Activated CD4-positive, alpha-beta T cell treated with anti-CD3 and anti-CD28 coated beads, Interleukin-2, Interleukin-6, amounts not matched to agents 100 ng/mL and 50 ng/mL, durations not matched to agents 16 hours and 8 hours (primary cell): ENCODE measurements at regions not wholly inside any gene's neighbourhood (a gene's known extent, or its start where the extent isn't known, plus 50 kb on each side); places are given as distances from the start of the nearest gene placed in this dataset.
A peak's percentile ranks its signal among the peaks of the same experiment; 100 is the strongest.
"Not testable (repeated sequence)": the region's sequence is repeated elsewhere in the genome, so short reads cannot be mapped to it uniquely, and the experiment has no call there.

Source experiments
- DNase-seq: peaks from one replicate; pipeline ENCODE4 v3.0.0-alpha.2; 2020

GRCh38 chr19:20482721-20483120 is 82.9 kb downstream of the ZNF737 start:
- no peak for DNase-seq

GRCh38 chr19:20481736-20482135 is 83.8 kb downstream of the ZNF737 start:
- no peak for DNase-seq

- DNase-seq, result no peak
Measured at GRCh38 chr19:20479483-20479882, 86.1 kb downstream of the ZNF737 start.

GRCh38 chr19:20478936-20479335 is 86.6 kb downstream of the ZNF737 start:
- no peak for DNase-seq

- no peak for DNase-seq
Measured at GRCh38 chr19:20472854-20473253, 92.7 kb downstream of the ZNF737 start.

GRCh38 chr19:20471431-20471830 is 94.2 kb downstream of the ZNF737 start:
- DNase-seq, result no peak

- DNase-seq, result no peak
Measured at GRCh38 chr19:20470345-20471135, 95.0 kb downstream of the ZNF737 start.

GRCh38 chr19:20466638-20466990 is 99.0 kb downstream of the ZNF737 start:
- not testable (repeated sequence) for DNase-seq

GRCh38 chr19:20465922-20466637 is 99.5 kb downstream of the ZNF737 start:
- not testable (repeated sequence) for DNase-seq

- DNase-seq, result no peak
Measured at GRCh38 chr19:20453425-20453935, 112.1 kb downstream of the ZNF737 start.

- no peak for DNase-seq
Measured at GRCh38 chr19:20444202-20444885, 121.2 kb downstream of the ZNF737 start.

- DNase-seq, result not testable (repeated sequence)
Measured at GRCh38 chr19:20432266-20432842, 133.2 kb downstream of the ZNF737 start.

- DNase-seq, result no peak
Measured at GRCh38 chr19:20431826-20432225, 133.8 kb downstream of the ZNF737 start.

GRCh38 chr19:20423381-20424197 is 142.0 kb downstream of the ZNF737 start:
- DNase-seq, result peak; percentile 58

GRCh38 chr19:20422216-20423205 is 143.1 kb downstream of the ZNF737 start:
- no peak for DNase-seq

GRCh38 chr19:20416661-20417060 is 148.9 kb downstream of the ZNF737 start:
- DNase-seq, result no peak

- no peak for DNase-seq
Measured at GRCh38 chr19:20414120-20414519, 151.5 kb downstream of the ZNF737 start.

GRCh38 chr19:20413705-20414104 is 151.9 kb downstream of the ZNF737 start:
- no peak for DNase-seq

- DNase-seq, result no peak
Measured at GRCh38 chr19:20412846-20413245, 152.7 kb downstream of the ZNF737 start.

- no peak for DNase-seq
Measured at GRCh38 chr19:20397292-20397691, 168.3 kb downstream of the ZNF737 start.

GRCh38 chr19:20388706-20389225 is 176.8 kb downstream of the ZNF737 start:
- no peak for DNase-seq
